Astrocyte of the cerebellum (primary cell): ENCODE measurements at regions not wholly inside any gene's neighbourhood (a gene's known extent, or its start where the extent isn't known, plus 50 kb on each side); places are given as distances from the start of the nearest gene placed in this dataset.

Source experiments
- DNase-seq: peaks from one replicate; pipeline ENCODE4 v3.0.0-alpha.2; 2011; ENCODE audit warnings: low read depth
- H3K4me3 ChIP-seq: 2 replicates; pipeline ENCODE4 v1.5.1; 2011; ENCODE audit warnings: mild to moderate bottlenecking, low read depth, low read length, moderate library complexity
- in situ Hi-C: cut with HindIII; loops from 2 replicates; pipeline ENCODE4 v1.10.0; 2017; ENCODE audit warnings: low sequenced_read_pairs
- TF ChIP-seq, protein P1 (sequence below): IDR thresholded peaks from 2 replicates; pipeline ENCODE4 v1.5.1; 2012; ENCODE audit warnings: low read length, low read depth, moderate library complexity, mild to moderate bottlenecking; ENCODE audit errors: missing control alignments

DNA sequence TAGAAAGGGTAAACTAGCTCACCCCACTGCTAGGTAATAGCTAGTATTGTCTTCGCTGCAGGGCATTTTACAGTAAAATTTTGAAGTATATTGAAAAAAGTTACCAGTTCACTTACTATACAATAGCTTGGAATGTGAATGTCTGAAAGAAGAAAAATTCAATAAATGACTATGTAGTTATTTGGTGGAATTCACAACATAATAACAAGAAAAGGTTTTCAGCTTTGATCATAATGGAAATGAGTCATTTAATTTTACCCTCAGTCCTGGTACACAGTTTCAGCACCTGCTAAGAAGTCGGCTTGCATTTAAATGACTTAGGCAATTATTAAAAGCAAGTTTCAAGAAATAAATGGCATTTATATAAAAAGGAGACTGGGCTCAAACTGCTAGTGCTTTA is 90.4 kb downstream of the NUP35 start:
- no peak for DNase-seq
- TF ChIP-seq, protein P1, sequence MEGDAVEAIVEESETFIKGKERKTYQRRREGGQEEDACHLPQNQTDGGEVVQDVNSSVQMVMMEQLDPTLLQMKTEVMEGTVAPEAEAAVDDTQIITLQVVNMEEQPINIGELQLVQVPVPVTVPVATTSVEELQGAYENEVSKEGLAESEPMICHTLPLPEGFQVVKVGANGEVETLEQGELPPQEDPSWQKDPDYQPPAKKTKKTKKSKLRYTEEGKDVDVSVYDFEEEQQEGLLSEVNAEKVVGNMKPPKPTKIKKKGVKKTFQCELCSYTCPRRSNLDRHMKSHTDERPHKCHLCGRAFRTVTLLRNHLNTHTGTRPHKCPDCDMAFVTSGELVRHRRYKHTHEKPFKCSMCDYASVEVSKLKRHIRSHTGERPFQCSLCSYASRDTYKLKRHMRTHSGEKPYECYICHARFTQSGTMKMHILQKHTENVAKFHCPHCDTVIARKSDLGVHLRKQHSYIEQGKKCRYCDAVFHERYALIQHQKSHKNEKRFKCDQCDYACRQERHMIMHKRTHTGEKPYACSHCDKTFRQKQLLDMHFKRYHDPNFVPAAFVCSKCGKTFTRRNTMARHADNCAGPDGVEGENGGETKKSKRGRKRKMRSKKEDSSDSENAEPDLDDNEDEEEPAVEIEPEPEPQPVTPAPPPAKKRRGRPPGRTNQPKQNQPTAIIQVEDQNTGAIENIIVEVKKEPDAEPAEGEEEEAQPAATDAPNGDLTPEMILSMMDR, result no peak
- H3K4me3 ChIP-seq, result no peak overlapping the region
- in situ Hi-C loops, result no loop called here

DNA sequence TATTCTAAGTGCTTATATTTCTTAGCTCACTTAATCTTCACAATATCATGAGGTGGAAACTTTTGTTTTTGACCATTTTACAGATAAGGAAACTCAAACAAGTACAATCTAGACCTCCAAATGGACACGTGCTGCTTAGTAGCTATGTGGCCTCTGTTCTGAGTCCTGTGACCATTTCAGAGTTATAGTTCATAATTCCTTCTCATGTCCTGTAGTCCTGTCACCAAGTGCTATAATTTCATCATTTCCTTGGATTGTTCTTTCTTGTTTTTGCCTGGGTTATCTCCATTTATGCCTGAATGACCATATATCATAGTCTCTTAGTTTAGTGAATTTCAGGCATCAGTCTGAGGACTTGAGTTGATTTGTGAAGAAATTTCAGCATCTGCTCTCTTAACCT is 91.7 kb downstream of the NUP35 start:
- DNase-seq, result no peak
- no peak overlapping the region for H3K4me3 ChIP-seq
- TF ChIP-seq, protein P1, result no peak
- in situ Hi-C loops, result no loop called here

DNA sequence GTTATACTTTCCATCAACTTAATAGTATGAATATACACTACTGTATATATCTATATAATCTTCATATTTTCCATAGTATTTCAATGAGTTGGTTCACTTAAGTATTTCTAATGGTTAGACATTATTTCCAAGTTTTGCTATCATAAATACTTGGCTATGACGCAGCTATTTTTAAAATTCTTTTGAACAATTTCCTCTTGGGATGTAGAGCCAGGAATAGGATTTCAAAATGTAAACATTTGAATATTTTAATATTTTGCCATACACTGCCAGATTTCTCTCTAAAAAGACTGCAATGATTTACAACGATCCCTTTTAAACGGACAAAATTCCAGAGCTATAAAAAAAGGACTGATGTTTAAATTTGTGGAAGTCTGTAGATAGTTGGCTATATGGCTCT is 95.6 kb downstream of the NUP35 start:
- no peak for DNase-seq
- in situ Hi-C loops, result no loop called here
- TF ChIP-seq, protein P1, result no peak
- H3K4me3 ChIP-seq, result no peak overlapping the region

DNA sequence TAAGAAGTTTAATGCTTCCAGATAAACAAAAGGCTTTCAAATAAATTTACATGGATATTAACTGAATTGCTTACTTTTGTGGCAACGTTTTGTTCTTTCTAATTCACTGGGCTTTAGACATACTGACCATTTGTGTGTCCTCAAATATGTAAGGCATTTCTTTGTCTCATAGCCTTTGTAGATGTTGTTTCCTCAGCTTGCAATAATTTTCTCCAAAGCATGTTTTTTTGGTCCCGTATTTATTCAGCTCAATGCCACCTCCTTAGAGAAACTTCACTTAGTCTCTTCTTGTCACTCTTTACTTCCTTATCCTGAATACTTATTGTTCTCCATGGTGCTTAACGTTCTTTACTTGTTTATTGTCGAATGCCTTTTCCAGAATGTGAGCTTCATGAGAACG is 98.5 kb downstream of the NUP35 start:
- peak; percentile 32 for DNase-seq
- in situ Hi-C loops, result no loop called here
- no peak overlapping the region for H3K4me3 ChIP-seq
- TF ChIP-seq, protein P1, result no peak

DNA sequence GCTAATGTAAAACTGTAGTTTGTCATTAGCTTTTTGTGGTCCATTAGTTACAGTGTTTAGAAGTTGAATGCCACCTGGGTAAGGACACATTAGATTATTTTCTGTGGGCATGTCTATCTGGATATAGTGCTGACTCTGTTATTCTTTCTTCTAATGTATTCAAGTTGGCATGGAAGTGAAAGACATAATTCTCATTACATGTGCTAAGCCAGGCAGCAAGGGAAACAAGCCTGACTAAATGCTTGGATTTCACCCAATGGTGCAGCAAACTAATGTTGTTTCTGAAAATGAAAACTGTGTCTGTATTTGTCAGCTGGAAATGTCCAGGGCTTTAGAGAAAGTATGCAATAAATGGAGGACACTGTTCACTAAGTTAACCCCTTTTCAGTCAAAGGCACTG is 100.7 kb downstream of the NUP35 start:
- no peak overlapping the region for H3K4me3 ChIP-seq
- TF ChIP-seq, protein P1, result no peak
- peak; percentile 70 for DNase-seq
- in situ Hi-C loops, result loop anchor here (5.0 kb wide), 1 partner anchor 103 kb away; the partner anchor contains the start of gene NUP35

DNA sequence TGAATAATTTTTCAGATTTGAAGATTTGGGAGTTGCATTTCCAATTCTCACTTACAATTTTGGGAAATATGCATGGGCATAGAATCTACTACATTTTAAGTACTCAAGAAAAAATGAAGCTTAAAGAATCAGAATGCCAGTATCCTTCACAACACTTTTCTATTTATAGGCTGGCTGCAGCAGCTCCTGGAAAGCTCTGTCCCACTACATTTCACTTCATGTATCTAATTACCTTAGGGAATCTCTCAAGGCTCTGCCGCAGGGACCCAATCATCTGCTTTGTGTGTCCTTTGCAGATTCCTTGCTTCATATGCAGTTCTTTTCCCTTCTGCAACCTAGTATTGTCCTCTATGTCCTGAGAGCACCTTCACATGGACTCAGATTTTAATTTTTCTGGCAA is 102.9 kb downstream of the NUP35 start:
- TF ChIP-seq, protein P1, result no peak
- in situ Hi-C loops, result loop anchor here (5.0 kb wide), 1 partner anchor 105 kb away; the partner anchor contains the start of gene NUP35

DNA sequence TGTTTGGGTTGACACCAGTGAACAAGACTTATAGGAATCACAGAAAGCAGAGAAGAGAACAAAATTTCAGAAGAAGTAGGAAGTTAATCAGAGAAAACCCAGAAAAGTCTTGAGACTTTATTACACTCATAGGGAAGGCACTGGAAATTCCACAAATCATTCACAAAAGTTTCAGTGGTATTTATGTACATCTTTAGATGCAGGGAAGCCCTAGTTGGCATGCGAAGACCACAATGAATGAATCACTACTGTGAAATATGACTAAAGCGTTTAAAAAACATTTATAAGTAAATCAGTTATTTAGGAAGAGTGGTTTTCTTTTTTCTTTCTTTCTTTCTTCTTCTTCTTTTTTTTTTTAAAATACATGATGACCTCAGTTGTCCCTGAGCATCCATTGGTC is 105.1 kb downstream of the NUP35 start:
- TF ChIP-seq, protein P1, result no peak
- in situ Hi-C loops, result loop anchor here (5.0 kb wide), 1 partner anchor 107 kb away; the partner anchor contains the start of gene NUP35
- DNase-seq, result peak; percentile 41

More for the DNA sequence above, 102.9 kb downstream of the NUP35 start:
- no peak for DNase-seq
- H3K4me3 ChIP-seq, result no peak overlapping the region

More for the DNA sequence above, 105.1 kb downstream of the NUP35 start:
- no peak overlapping the region for H3K4me3 ChIP-seq
